ENCODE measurements at regions not wholly inside any gene's neighbourhood (a gene's known extent, or its start where the extent isn't known, plus 50 kb on each side); places are given as distances from the start of the nearest gene placed in this dataset.

- peaks cover 2% of the 10 kb centered on the region for H3K27me3 Mint-ChIP-seq
- no peak overlapping the region for H3K27ac Mint-ChIP-seq
- no peaks in the 10 kb centered on the region for H3K4me1 Mint-ChIP-seq (ENCODE audit: low read depth)
- no peak overlapping the region for H3K4me3 Mint-ChIP-seq
- H3K9me3 Mint-ChIP-seq (ENCODE audit: low read depth) = no peaks in the 10 kb centered on the region
- H3K36me3 Mint-ChIP-seq = no peaks in the 10 kb centered on the region
Observed at GRCh38 chr16:50428116-50428515, 59.3 kb upstream of the BRD7 start.

GRCh38 chr16:50427107-50427506 lies 58.3 kb upstream of the BRD7 start:
- no peaks in the 10 kb centered on the region for H3K4me1 Mint-ChIP-seq (ENCODE audit: low read depth)
- peaks cover 2% of the 10 kb centered on the region for H3K27me3 Mint-ChIP-seq
- no peaks in the 10 kb centered on the region for H3K9me3 Mint-ChIP-seq (ENCODE audit: low read depth)
- no peak overlapping the region for H3K4me3 Mint-ChIP-seq
- H3K27ac Mint-ChIP-seq = no peak overlapping the region
- H3K36me3 Mint-ChIP-seq = no peaks in the 10 kb centered on the region

- Mint-ChIP-seq H3K27ac (no peak overlapping the region), H3K9me3 (ENCODE audit: low read depth) (no peaks in the 10 kb centered on the region), H3K4me3 (no peak overlapping the region), H3K4me1 (ENCODE audit: low read depth) (no peaks in the 10 kb centered on the region), H3K36me3 (no peaks in the 10 kb centered on the region), H3K27me3 (peaks cover 2% of the 10 kb centered on the region)
Observed at GRCh38 chr16:50425648-50426047, 56.9 kb upstream of the BRD7 start.

GRCh38 chr16:50425044-50425443 lies 56.3 kb upstream of the BRD7 start:
- no peaks in the 10 kb centered on the region for H3K36me3 Mint-ChIP-seq
- no peak overlapping the region for H3K4me3 Mint-ChIP-seq
- no peak overlapping the region for H3K27ac Mint-ChIP-seq
- no peaks in the 10 kb centered on the region for H3K4me1 Mint-ChIP-seq (ENCODE audit: low read depth)
- H3K9me3 Mint-ChIP-seq (ENCODE audit: low read depth) = peaks cover 3% of the 10 kb centered on the region
- H3K27me3 Mint-ChIP-seq = peaks cover 2% of the 10 kb centered on the region

- Mint-ChIP-seq H3K9me3 (ENCODE audit: low read depth) (peaks cover 20% of the 10 kb centered on the region), H3K27ac (no peak overlapping the region), H3K4me3 (no peak overlapping the region), H3K36me3 (no peaks in the 10 kb centered on the region), H3K4me1 (ENCODE audit: low read depth) (no peaks in the 10 kb centered on the region), H3K27me3 (peaks cover 3% of the 10 kb centered on the region)
Observed at GRCh38 chr16:50422926-50423325, 54.1 kb upstream of the BRD7 start.

GRCh38 chr16:50419116-50419515 lies 50.3 kb upstream of the BRD7 start:
- peaks cover 3% of the 10 kb centered on the region for H3K27me3 Mint-ChIP-seq
- H3K27ac Mint-ChIP-seq = no peak overlapping the region
- peaks cover 43% of the 10 kb centered on the region for H3K9me3 Mint-ChIP-seq (ENCODE audit: low read depth)
- H3K36me3 Mint-ChIP-seq = peaks cover 13% of the 10 kb centered on the region
- no peak overlapping the region for H3K4me3 Mint-ChIP-seq
- H3K4me1 Mint-ChIP-seq (ENCODE audit: low read depth) = no peaks in the 10 kb centered on the region
